Peyer's patch (tissue), 4 donors: ENCODE measurements at regions not wholly inside any gene's neighbourhood (a gene's known extent, or its start where the extent isn't known, plus 50 kb on each side); places are given as distances from the start of the nearest gene placed in this dataset.

Experiments used
- CTCF ChIP-seq, 6 experiments: fragments of 450-650 bp in 4 of 6; fragments of 200-600 bp in 2 of 6; sonication (generic) in 1 of 6; IDR thresholded peaks; one replicate each; pipeline ENCODE4 v1.5.1; 2017 to 2019; ENCODE audit warnings: antibody characterized with exemption in 6 of 6, mild to moderate bottlenecking in 3 of 6, moderate library complexity in 1 of 6
- POLR2A ChIP-seq, 2 donors: fragments of 450-650 bp; IDR thresholded peaks; one replicate each; pipeline ENCODE4 v1.5.1; 2017; ENCODE audit warnings: antibody characterized with exemption in 2 of 2, mild to moderate bottlenecking in 2 of 2, moderate library complexity in 2 of 2

GRCh38 chr13:89227356-89227755 lies 1556.2 kb downstream of the SLITRK5 start:
- no peak for TF ChIP-seq CTCF (IDR thresholded peaks at IDR 0.05)
- no peak for TF ChIP-seq POLR2A (IDR thresholded peaks at IDR 0.05)
